ENCODE measurements at regions not wholly inside any gene's neighbourhood (a gene's known extent, or its start where the extent isn't known, plus 50 kb on each side); places are given as distances from the start of the nearest gene placed in this dataset.

DNA sequence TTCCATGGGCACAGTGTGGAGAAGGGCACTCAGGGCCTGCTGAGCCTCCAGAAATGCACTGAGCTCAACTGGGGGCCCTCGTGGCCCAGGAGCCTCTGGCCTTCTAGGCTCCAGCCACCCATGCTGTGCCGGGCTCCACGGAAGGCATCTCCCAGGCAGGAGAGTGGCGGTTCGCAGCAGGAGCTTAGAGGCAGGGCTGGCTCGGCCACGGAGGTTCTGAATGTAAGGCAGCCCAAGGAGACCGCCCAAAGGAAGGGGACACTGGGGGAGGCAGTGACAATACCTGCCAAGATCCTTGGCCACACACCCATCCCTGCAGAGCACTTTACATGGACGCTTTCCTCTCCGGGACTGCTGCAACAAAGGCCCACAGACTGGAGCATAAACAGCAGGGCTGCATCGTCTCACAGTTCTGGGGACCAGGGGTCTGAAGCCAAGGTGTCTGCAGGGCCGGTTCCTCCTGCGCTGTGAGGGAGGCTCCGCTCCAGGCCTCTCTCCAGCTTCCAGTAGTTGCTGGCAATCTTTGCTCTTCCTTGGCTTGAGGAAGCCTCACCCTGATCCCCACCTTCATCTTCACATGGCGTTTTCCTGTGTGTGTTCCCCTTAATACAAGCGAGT, 128.2 kb upstream of the CDH4 start:
- Histone ChIP-seq H3K4me3 (ENCODE audit: low read depth, low read length) (no peak overlapping the region), H3K27me3 (ENCODE audit: control insufficient read depth, insufficient read depth, low read length) (no peaks in the 10 kb centered on the region), H3K9me3 (ENCODE audit: control insufficient read depth, insufficient read depth, low read length) (peaks cover 2% of the 10 kb centered on the region; the same call in 1 of the 2 replicates), H3K27ac (ENCODE audit: low read depth, low read length) (no peak overlapping the region)
- CTCF ChIA-PET, result interaction anchor here (3.0 kb wide), 1 partner anchor 105 kb away, joined by 10 read pairs; no protein-coding TSS in a partner anchor
- TF ChIP-seq, protein P1, sequence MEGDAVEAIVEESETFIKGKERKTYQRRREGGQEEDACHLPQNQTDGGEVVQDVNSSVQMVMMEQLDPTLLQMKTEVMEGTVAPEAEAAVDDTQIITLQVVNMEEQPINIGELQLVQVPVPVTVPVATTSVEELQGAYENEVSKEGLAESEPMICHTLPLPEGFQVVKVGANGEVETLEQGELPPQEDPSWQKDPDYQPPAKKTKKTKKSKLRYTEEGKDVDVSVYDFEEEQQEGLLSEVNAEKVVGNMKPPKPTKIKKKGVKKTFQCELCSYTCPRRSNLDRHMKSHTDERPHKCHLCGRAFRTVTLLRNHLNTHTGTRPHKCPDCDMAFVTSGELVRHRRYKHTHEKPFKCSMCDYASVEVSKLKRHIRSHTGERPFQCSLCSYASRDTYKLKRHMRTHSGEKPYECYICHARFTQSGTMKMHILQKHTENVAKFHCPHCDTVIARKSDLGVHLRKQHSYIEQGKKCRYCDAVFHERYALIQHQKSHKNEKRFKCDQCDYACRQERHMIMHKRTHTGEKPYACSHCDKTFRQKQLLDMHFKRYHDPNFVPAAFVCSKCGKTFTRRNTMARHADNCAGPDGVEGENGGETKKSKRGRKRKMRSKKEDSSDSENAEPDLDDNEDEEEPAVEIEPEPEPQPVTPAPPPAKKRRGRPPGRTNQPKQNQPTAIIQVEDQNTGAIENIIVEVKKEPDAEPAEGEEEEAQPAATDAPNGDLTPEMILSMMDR (IDR thresholded peaks at IDR 0.05; ENCODE audit: low read depth, low read length), result no peak
- DNase-seq (ENCODE audit: low read depth, low spot score), result no peak
- POLR2A ChIA-PET, result no interaction called here

GRCh38 chr20:61125076-61125475, 127.0 kb upstream of the CDH4 start:
- TF ChIP-seq, protein P1 (IDR thresholded peaks at IDR 0.05; ENCODE audit: low read depth, low read length), result no peak
- H3K27ac ChIP-seq (ENCODE audit: low read depth, low read length), result no peak overlapping the region
- no peak for DNase-seq (ENCODE audit: low read depth, low spot score)
- ChIA-PET CTCF (interaction anchor here (0.5 to 3.0 kb wide), 2 partner anchors 104 to 956 kb away, joined by 4 to 10 read pairs; no protein-coding TSS in a partner anchor), POLR2A (no interaction called here)
- no peak overlapping the region for H3K4me3 ChIP-seq (ENCODE audit: low read depth, low read length)
- peaks cover 2% of the 10 kb centered on the region; the same call in 1 of the 2 replicates for H3K9me3 ChIP-seq (ENCODE audit: control insufficient read depth, insufficient read depth, low read length)
- H3K27me3 ChIP-seq (ENCODE audit: control insufficient read depth, insufficient read depth, low read length), result no peaks in the 10 kb centered on the region

DNA sequence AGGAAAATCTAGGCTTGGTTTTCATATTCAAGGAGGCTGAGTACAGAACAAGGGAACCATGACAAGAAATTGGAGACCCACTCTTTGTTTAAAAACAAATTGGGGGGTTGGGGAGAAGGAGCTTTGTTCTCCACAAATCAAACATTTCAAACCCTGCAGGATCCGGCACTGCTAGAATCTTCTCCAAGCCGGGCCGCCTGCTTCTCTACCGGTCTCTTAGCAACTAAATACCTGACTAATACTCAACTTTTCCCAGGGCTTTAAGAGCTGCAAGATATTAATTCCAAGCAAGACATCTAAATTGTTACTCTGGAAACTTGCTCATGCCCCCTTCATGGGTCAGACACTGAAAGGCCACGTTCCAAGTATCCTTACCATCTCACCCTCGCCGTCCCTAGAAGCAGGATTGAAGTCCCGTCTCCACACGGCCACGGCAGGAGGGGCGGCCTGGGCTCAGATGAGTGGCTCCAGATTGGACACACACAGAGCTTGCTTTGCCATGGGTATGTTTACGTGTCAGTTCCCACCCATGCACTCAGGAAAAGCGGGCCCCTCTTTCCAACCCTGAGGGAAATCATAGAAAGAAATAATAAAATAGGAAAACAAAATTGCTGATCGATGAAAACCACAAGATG, 126.4 kb upstream of the CDH4 start:
- H3K4me3 ChIP-seq (ENCODE audit: low read depth, low read length), result no peak overlapping the region
- POLR2A ChIA-PET, result no interaction called here
- H3K27me3 ChIP-seq (ENCODE audit: control insufficient read depth, insufficient read depth, low read length), result no peaks in the 10 kb centered on the region
- peaks cover 2% of the 10 kb centered on the region; the same call in 1 of the 2 replicates for H3K9me3 ChIP-seq (ENCODE audit: control insufficient read depth, insufficient read depth, low read length)
- CTCF ChIA-PET, result interaction anchor here (0.5 to 3.0 kb wide), 2 partner anchors 103 to 955 kb away, joined by 4 to 10 read pairs; no protein-coding TSS in a partner anchor
- H3K27ac ChIP-seq (ENCODE audit: low read depth, low read length), result no peak overlapping the region
- no peak for DNase-seq (ENCODE audit: low read depth, low spot score)
- TF ChIP-seq, protein P1 (IDR thresholded peaks at IDR 0.05; ENCODE audit: low read depth, low read length), result no peak

- H3K9me3 ChIP-seq (ENCODE audit: control insufficient read depth, insufficient read depth, low read length), result peaks cover 2% of the 10 kb centered on the region; the same call in 1 of the 2 replicates
- no peak for DNase-seq (ENCODE audit: low read depth, low spot score)
- no peak overlapping the region for H3K4me3 ChIP-seq (ENCODE audit: low read depth, low read length)
- POLR2A ChIA-PET, result no interaction called here
- H3K27ac ChIP-seq (ENCODE audit: low read depth, low read length), result no peak overlapping the region
- TF ChIP-seq, protein P1 (IDR thresholded peaks at IDR 0.05; ENCODE audit: low read depth, low read length), result no peak
- CTCF ChIA-PET, result no interaction called here
- H3K27me3 ChIP-seq (ENCODE audit: control insufficient read depth, insufficient read depth, low read length), result no peaks in the 10 kb centered on the region
Observed at GRCh38 chr20:61126369-61127195, 125.5 kb upstream of the CDH4 start.

Data from AG04450 (cell line).